ENCODE measurements at regions not wholly inside any gene's neighbourhood (a gene's known extent, or its start where the extent isn't known, plus 50 kb on each side); places are given as distances from the start of the nearest gene placed in this dataset.

DNA sequence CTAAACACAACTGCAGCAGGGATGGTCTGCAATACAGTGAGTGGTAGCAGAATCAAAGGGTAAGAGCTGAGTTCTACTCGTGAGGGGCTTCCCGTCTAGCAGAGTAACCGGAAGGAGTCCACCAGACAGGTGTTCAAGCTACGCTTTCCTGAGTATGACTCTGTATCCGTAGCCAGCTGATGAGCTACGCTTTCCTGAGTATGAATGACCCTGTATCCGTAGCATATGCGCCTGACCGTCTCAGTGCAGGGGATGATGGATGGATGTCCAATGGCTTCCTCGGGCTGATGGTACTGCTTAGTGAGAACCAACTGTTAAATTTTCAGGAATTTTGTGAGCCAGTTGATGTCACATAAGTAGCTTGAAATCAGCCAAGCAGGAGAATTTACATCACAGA, 244.1 kb upstream of the MYT1L start:
- no peak for DNase-seq

- DNase-seq: no peak
Measured at GRCh38 chr2:2574401-2575180, 243.5 kb upstream of the MYT1L start.

DNA sequence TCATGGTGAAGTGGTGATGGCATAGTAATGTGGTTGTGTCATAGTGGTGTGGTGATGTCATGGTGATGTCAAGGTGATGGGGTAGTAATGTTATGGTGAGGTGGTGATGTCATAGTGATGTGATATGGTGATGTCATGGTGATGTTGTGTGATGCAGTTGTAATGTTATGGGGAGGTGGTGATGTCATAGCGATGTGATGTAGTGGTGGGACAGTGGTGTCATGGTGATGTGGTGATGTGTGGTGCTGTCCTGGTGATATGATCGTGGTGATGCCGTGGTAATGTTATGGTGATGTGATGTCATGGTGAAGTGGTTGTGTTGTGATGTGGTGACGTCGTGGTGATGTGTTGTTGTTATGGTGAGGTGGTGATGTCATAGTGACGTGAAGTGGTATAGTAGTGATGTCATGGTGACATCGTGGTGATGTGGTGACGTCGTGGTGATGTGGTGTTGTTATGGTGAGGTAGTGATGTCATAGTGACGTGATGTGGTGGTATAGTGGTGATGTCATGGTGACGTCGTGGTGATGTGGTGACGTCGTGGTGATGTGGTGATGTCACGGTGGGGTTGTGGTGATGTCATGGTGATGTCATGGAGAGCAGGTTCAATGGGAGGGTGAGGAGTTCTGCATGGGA, 242.7 kb upstream of the MYT1L start:
- peak; percentile 1 for DNase-seq

DNA sequence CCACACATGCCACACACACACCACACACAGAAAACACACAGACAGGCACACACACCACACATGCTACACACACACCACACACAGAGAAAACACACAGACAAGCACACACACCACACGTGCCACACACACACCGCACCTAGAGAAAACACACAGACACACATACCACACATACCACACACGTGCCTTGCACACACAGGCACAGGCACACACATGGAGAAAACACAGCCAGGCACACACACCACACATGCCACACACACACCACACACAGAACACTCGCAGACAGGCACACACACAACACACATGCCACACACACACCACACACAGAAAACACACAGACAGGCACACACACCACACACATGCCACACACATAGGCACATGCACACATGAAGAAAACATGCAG, 242.1 kb upstream of the MYT1L start:
- no peak for DNase-seq

- DNase-seq: no peak
Measured at GRCh38 chr2:2572393-2573204, 241.5 kb upstream of the MYT1L start.

- DNase-seq: no peak
Measured at GRCh38 chr2:2571301-2572150, 240.5 kb upstream of the MYT1L start.

DNA sequence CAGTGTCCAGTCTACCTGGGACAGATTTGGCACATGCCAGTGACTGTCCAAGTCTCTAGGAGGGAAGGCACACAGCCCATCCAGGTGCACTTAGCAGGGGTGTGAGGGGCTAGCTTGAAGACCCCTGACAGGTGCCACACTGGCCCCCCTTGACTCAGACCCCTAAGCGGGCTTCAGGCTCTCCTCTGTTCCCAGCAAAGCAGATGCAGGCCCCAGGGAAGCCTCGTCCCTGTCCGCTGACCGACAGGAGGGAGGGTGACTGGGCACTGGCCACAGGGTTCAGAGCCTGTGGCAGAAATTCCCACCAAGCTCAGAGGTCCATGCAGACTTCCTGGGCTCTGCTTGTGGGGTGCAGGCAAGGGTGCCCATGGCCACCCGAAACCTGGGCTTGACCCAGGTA, 239.8 kb upstream of the MYT1L start:
- no peak for DNase-seq

DNA sequence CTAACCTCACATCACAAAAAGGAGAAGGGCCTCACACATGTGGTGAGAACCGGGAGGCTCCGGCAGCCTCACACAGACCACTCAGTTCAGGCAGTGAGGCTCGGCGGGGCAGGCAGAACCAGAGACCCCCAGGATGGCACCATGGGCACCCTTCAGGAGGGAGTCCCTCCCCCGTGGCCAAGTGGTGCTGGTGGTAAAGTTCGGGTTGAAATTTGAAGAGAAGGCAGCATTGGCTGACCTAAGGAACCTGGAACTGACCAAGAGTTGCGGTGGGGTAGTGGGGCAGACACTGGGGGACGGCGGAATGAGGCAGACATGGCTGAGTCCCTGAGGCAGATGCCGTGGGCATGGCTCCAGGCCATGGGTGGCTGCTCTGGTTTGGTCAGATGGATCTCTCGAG, 239.3 kb upstream of the MYT1L start:
- no peak for DNase-seq

GRCh38 chr2:2569836-2570235, 238.8 kb upstream of the MYT1L start:
- no peak for DNase-seq

GRCh38 chr2:2569306-2569705, 238.2 kb upstream of the MYT1L start:
- DNase-seq: no peak

GRCh38 chr2:2568411-2568810, 237.3 kb upstream of the MYT1L start:
- no peak for DNase-seq

GRCh38 chr2:2567776-2568175, 236.7 kb upstream of the MYT1L start:
- DNase-seq: no peak

DNA sequence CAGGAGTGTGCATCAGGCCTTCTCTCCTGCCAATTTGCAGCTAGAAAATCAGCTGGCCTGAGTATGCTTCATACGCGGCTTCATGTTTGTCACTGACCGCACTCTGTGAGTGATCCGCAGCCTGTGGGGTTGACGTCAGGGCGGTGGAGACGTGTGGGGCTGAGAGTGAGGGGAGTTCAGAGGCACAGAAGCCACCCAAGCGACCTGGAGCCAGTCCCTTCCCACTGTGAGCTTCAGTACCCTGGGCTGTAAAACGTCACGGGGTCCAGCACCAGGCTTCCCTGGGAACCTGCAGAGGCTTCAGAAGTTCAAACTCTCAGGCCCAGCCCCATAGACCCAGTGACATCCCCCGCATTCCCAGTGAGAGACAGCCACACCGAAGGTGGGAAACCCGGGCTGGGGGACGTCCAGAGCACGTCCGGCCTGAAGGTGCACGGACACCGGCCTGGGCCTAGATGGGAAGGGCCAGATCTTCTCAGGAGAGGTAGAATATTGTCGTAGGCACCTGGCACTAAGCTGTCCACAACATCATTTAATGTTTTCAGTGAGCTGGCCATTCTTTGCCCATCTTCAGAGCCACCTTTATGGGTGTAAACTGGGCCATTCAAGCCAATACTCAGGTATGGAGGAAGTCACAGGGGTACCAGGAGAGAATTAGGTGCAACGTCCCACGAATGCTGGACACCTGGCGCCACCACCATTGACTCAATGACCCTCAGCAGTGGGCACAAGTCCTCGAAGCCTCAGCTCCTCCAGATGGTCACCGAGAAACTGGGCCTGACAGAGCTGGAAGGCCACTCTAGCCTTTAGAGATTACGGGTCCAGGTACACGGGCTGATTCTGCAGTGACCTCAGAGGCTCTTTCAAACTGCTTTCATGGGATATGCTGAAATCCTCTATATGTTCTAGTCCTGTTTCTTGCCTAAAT, 235.6 kb upstream of the MYT1L start:
- DNase-seq: no peak

GRCh38 chr2:2565671-2566070, 234.6 kb upstream of the MYT1L start:
- DNase-seq: no peak

DNA sequence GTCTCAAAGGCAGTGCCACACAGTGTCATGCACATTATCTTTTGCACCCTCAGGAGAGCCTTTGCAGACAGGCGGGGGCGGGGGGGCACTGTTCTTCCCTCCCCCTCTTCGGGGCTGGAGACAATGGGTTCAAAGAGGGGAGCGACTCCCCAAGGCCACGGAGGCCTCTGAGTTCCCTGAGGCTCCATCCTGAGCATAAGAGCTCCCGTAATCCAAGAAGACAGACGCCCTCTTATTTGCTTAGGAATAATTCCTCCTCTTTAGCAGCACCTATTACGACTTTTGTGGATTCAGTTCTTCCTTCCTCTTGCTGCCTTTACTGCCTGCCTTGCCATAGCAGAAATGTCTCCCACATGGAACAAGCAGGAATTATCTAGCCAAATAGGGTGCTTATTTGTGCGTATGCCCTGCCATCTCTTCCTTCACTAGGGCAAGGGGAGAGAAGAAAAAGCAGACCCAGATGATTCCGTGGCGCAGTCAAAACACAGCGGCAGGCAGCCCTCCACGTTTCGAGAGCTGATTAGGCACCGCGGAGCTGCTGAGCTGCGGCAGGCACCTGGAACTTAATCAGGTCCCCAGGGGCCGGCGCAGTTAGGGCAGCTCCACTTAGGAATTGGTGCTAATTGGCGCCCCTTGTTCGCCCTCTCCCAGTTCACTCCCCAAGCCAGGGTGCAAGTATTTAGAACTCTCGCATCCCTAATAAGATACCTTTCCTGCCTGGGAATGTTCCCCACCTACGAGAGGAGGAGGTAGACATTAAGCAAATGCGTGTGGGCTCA, 233.4 kb upstream of the MYT1L start:
- no peak for DNase-seq

DNA sequence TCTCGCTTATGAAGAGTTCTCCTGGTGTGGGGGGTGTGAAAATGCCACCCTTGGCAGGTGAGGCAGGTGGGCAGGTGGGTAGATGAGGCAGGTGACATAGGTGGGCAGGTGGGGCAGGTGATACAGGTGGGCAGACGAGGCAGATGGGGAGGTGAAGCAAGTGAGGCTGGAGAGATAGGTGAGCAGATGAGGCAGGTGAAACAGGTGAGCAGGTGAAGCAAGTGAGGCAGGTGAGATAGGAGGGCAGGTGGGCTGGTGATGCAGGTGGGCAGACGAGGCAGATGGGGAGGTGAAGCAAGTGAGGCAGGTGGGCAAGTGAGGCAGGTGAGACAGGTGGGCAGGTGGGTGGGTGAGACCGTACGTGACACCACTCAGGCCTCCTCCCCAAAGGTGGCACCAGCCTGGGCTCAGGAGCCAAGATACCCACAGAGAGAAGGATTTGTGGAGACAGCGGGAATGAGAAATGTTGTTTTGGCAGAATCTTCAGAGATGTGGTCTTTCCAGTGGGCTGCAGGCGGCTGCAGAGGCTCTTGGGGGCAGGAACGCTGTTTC, 232.3 kb upstream of the MYT1L start:
- DNase-seq: no peak

GRCh38 chr2:2562867-2563266, 231.8 kb upstream of the MYT1L start:
- DNase-seq: no peak

- no peak for DNase-seq
Measured at GRCh38 chr2:2561346-2562095, 230.4 kb upstream of the MYT1L start.

GRCh38 chr2:2560374-2561015, 229.4 kb upstream of the MYT1L start:
- no peak for DNase-seq
